HL-60/S4 (cell line): ENCODE measurements at regions not wholly inside any gene's neighbourhood (a gene's known extent, or its start where the extent isn't known, plus 50 kb on each side); places are given as distances from the start of the nearest gene placed in this dataset.
"Not testable (repeated sequence)": the region's sequence is repeated elsewhere in the genome, so short reads cannot be mapped to it uniquely, and the experiment has no call there.

Experiments
- in situ Hi-C: fragments of 300-500 bp; cut with MboI; formaldehyde crosslinking; loops from 2 replicates; pipeline ENCODE4 v1.14.3; 2022; ENCODE audit warnings: low sequenced_read_pairs

DNA sequence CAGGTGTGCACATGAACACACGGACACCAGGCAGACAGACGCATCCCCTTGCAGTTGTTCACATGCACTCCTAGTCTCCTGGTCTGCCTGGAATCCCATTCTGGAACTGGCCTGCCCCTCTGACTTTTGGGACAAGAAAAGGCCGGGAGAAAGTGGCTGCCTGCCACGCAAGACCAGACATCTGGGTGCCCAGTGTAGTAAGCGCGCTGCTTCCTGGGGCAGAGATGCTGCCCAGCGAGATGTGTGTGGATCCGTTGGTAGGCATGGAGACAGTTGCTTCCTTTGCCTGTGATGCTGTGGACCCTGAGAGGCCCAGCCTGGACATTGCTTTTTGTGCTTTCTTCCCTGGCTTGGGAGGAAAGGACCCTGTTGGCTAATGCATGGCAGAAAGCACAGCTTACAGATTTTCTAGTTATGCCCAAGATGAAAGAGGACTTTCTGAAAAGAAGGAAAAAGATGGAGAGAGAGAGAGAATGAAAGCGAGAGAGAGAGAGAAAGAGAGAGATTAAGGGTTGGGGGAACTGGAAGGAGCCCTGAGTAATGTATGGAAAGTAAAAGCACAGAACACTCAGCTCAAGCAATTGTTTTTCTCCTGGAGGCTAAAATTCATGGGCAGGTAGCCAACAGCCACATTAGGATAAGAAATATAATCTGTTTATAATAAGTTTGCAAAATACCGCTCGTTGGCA lies 235.3 kb downstream of the BCL2L11 start:
- in situ Hi-C loops = not testable (repeated sequence)

DNA sequence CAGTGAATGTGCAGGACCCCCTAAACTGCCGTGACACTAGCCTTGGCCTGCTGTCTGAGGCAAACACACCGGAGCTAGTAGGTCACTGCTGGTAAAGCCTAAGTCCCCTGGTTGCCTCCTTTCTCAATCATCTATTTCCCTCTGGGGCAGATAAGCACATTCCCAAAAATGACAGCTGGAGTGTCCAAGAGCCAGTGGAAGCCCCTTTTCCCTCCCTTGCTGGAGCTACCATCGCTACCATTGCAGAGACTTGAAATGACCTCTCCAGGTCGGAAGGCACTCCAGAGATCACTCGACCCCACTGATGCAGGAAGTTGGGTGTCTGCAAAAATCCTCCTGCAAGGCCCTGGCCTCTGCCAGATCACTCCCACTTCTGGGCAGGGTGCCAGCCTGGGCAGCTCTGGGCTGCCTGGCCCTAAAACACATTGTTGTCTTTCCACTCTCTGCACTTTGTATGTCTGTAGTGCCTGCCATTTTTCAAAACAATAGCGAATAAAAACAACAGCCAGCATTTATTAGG lies 235.9 kb downstream of the BCL2L11 start:
- in situ Hi-C loops = not testable (repeated sequence)

DNA sequence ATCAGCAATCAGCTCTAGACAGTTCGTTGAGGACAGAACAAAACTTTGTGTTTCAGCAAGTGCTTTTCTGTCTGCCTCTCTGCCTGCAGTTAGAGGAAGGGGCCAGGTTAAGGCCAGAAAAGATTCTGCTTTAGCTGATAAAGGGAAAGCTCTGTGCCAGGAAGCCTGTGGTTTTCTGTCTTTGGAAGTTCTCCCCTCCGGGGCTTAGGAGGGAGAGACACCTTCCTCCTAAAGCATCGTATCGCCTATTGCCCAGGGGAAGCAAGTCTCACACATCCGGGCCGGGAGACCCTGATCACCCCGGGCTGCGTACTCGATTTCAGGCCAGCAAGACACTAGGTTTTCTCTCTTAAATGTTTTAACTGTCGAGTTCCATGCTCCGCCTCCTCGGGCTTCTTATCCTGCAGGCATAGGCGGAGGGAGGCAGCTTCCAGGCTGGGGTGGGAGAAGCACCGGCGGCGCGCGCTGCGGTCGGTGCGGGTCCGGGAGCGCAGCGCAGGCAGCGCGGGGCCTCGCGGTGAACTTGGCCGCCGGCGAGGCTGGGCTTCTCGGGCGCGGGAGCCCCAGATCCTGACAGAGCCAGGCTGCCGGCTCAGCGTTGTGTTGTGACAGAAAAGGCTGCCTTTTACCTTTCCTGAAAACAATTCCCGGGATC lies 245.4 kb downstream of the BCL2L11 start:
- in situ Hi-C loops = not testable (repeated sequence)

DNA sequence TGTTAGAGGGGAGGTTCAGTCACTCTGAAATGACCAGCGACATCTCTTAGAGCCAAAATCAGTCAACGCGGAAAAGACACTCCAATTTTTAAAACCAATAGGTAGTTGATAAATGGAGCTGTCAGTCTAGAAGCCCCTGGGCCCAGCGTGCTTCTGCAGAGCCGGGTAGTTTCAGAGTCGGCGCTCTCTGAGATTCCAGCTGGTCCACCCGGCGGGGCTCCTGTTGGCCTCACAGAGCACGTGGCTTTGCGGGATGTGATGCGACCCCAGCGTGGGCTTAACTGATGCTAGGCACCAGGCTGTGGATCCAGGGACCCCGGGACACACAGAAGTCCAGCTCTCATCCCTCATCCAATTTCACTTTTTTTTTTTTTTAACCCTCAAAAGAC lies 245.9 kb downstream of the BCL2L11 start:
- in situ Hi-C loops = not testable (repeated sequence)

DNA sequence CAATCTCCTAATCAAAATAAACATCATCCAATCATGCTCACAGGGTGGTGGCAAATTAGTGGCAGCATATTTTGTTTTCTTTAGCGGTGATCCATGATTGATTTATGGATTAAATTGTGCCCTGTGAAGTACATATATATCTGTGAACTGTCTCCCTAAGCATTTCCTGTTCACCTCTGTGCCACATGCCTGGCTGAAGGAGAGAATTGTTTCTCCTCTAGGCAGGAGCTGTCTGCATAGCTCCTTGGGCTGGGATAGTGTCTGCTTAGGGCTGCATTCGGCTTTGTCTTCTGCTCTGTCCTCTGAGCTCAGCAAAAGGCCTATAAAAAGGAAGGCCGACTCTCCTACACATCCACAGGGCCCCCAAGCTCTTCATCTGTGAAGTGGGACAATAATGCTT lies 246.4 kb downstream of the BCL2L11 start:
- in situ Hi-C loops = not testable (repeated sequence)

DNA sequence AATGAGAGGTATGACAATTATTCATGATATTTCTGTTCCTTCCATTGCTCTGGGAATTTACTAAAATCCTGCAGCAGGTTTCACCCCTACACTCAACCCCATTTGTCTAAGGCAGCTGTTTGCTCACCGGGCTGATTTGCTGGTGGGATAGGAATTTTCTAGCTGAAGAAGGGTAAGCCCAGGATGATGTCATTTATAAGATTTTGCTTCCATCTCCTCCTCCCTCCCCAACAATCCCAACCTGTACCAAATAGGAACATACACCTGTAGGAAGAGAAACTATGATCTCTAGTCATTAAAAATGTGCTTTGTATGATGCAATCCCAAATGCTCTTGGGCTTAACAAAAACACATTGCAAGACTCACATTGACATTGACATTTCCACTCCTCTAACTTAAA lies 247.2 kb downstream of the BCL2L11 start:
- in situ Hi-C loops = not testable (repeated sequence)

DNA sequence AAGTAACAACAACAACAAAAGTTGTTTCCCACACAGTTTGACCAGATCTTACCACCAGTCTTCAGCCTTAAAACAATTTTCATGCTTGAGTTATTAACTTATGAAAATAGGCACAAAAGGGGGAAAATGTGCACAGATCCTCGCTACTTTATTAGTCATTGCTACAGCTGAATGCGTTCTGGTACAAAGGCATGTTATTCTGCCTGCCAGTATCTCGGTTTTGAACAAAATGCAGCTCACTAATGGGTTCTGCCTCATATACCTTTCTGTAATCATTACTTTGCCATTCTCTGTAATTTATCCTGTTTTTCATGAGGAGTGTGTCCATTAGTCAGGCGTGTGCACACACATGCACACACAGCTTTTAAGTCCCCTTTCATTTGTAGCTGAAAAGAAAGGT lies 247.6 kb downstream of the BCL2L11 start:
- in situ Hi-C loops = not testable (repeated sequence)

DNA sequence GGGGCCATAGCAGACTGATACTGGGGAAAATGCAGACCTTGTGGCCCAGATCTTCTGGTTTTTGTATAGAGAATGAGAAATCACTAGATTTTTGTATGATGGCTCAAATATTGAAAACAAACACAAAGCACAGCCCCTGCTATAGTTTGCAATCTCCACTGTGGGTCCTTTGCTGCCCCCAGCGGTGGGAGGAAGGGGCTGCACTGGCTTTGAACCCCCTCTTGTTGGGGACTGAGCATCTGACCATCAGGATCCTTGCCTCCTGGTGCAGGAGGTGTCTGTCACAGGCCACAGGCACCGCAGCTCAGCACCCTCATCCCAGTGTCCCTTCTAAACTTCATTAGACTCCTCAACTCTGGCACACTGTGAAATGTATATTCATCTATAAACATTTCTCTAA lies 252.3 kb downstream of the BCL2L11 start:
- in situ Hi-C loops = not testable (repeated sequence)

DNA sequence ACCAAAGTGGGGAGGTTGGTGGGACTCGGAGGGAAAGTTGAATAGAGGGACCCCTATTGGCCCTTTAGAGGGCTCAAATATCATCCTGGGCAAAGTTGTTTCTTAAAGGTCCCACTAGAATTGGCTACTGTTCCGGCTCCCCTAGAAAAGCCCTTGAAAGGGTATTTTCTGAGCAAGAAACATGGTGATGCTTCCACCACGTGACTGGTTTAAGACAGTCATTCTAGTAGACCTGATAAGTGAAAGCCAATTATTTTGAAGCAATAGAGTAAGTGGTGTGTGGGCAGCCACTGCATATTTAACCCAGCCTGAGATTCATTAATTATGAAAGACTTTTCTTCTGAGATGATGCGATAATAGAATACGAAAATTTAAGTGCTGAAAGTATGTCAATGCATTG lies 253.3 kb downstream of the BCL2L11 start:
- in situ Hi-C loops = not testable (repeated sequence)

DNA sequence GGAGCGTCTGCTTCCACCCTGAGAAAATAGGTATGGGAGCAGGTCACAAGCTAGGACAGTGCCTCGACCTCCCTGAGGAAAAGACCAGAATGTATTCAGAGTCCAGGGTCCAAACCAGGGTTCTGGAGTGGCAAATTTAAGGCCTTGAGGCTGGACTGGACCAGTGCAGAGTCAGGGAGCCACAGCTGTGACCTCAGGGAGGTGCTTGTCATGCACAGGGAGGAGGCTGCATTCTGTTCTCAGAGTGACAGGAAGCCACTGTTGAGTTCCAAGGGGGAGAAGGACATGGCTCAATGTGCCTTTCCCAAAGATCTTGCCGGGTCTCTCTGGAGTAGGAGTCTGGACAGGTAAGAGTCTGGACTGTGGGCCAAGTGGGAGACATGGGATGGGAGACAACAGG lies 254.0 kb downstream of the BCL2L11 start:
- in situ Hi-C loops = not testable (repeated sequence)

DNA sequence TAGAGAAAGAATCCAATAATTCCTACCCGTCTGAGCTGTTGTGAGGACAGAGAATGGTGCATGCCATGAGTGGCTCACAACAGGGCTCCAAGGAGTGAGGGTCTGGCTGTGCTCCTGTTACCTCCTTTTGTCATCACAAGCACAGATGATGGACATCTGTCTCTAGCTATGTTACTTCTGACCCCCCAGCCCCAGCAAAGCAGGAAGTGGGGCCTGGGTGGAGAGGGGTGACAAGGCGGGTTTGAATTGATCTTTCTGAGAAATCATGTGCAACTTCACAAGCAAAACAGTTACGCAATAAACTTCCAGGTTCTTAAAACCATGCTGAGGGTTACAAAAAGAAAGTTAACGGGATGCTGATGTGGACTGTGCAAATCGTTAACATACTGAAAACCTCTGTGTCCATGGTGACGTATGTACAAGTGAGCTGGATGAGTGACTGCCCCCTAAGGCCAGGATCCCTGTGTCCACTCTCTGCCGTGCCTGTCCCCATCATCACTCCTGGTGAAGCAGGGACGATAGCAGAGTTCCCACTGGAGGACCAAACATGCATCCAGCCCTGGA lies 254.7 kb downstream of the BCL2L11 start:
- in situ Hi-C loops = not testable (repeated sequence)

DNA sequence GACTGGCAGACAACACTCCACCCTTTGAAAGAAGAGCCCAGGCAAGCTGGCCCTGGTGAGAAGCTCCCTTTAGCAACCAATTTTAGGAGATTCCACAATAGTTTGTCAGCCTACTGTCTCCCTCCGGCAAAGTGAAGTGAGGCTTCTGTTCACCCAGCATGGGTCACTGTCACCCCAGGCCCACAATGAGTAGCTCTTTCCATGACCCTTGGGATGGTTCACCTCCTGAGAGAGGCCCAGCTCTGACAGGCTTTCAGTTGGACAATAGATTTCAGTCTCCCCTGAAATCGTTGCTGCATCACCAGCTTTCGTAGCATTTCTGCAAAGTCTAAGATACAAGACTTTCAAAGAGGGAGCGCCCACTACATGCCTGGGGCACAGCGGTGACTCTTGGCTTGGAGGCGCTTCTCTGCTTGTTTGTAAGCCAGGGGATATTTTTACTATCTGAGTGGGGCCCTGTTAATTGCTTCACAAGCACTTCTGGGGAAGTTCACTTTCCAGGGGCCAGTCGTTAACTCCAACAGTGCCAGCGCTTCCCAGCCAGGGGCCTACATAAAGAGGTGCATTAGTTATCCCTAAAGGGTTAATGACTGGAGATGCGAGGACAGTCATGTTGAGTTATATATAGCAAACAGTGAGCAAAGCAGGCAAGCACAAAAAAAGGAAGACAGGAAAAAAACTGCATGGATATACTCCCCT lies 255.7 kb downstream of the BCL2L11 start:
- in situ Hi-C loops = not testable (repeated sequence)

DNA sequence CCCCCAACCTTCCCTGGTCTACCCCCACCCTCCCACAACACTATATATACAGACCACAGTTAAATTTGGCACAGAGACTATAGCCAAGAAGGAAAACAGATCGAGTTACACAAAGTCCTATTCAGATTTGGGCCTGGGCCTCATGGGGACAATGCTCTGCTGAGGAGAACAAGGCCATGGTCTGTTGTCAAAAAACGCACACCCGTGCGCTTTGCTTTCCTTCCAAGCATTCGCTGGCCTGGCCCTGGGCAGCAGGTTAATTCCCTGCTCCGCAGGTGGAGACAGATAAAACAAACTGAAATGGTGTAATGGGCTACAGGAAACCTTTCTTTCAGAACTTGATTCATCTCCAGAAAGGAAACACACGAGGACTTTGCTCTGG lies 256.2 kb downstream of the BCL2L11 start:
- in situ Hi-C loops = not testable (repeated sequence)

DNA sequence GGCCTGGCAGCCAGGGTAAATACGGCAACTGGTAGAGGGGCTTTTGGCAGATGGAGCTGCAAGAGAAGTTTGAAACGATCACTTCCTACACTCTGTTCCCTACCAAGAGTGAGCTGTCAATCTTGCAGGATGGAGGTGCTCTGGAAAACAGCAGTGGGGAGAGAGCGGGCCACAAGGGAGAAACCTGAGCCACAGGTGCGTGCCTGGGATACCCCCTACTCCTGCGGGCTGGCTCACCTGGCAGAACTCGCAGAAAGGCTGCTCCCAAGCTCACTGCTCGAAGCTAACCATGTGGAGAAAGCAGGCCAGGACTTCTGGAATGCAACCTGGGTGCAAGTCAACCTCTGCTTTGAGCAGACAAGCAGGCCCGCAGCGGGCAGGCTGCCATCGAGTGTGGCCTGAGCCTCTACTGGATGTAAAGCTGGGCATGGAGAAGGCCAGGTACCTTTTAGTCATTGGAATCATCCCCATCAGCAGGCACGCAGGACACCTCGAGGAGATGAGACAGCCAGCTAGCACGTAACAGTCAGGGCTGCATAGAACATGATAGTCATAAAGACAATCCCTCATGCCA lies 256.8 kb downstream of the BCL2L11 start:
- in situ Hi-C loops = not testable (repeated sequence)

DNA sequence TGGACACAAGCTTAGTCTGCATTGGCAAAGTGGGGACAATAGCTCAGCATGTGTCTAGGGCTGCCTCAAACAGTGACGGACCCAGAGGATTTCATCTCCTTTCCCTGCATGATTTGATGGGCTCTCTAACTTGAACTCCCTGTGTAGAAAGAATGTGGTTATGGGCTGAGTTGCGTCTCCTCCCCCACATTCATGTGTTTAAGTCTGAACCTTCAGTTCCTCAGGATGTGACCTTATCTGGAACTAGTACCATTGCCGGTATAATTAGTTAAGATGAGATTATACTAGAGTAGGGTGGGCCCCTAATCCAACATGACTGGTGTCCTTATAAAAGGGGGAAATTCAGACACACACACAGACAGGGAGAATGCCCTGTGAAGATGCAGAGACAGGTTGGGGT lies 257.6 kb downstream of the BCL2L11 start:
- in situ Hi-C loops = not testable (repeated sequence)

DNA sequence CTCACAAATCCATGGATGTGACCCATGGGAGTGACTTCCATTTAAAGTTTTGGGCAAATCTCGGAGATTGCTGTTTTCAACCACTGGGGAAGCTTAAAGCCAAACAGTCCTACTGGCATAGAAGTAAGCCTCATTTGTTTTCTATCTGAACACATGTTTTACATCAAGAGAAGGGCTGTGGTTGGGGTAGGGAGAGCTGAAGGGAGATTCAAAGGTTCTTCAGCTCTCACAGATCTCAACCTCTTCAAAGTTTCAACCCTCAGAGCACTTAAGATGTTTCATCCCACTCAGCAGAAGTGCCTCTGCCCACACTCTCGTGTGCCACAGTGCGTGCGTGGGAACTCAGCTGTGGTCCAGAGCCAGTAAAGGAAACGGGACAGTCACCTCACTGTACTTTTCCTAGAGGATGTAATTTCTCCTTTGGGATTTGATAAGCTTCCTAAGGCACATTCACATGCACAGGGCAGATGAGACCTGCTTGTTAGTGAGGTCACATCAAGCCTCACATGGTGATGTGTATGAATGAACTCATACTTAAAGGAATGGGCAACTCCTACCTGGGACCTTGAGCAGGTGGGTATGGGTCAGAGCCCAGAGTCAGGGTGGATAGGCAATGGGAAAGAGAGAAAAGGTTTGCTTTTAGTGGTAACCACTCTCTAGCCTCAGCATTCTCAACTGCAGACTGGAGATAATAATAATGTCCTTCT lies 260.2 kb downstream of the BCL2L11 start:
- in situ Hi-C loops = not testable (repeated sequence)

DNA sequence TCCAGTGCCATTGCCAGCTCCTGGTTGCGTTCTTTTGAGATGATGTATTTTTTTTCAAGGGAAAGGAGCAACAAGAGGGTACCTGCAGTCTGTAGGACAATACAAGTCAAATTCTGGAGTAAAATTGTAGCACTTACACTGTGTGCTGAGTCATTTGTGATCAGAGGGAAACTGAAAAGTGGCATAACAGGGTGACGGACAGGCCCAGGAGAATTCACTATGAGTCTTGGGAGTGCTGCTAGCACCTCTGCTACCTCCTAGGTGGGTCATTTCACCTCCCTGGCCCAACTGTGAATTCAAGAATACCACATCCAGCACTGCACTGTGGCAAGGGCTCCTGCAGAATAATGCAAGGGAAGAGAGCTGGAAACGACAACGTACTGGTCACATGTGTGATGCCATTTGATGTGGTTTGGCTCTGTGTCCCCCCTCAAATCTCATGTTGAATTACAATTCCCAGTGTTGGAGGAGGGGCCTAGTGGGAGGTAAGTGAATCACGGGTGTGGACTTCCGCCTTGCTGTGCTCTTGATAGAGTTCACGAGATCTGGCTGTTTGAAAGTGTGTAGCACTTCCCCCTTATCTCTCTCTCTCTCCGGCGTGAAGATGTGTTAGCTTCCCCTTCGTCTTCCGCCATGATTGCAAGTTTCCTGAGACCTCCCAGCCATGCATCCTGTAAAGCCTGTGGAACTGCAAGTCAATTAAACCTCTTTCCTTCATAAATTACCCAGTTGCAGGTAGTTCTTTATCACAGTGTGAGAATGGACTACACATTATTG lies 261.0 kb downstream of the BCL2L11 start:
- in situ Hi-C loops = not testable (repeated sequence)

DNA sequence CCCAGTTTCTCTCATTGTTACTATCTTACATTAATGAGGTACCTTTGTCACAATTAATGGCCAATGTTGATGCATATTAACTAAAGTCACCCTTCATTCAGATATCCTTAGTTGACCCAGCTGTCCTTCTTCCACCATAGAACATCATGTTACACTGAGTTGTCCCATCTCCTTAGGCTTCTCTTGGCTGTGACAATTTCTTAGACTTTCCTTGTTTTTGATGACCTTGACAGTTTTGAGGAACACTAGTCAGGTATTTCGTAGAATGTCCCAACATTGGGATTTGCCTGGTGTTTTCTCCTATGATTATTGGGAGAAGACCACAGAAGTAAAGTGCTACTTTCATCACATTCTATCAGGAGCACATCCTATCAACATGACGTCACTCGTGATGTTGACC lies 261.8 kb downstream of the BCL2L11 start:
- in situ Hi-C loops = not testable (repeated sequence)

DNA sequence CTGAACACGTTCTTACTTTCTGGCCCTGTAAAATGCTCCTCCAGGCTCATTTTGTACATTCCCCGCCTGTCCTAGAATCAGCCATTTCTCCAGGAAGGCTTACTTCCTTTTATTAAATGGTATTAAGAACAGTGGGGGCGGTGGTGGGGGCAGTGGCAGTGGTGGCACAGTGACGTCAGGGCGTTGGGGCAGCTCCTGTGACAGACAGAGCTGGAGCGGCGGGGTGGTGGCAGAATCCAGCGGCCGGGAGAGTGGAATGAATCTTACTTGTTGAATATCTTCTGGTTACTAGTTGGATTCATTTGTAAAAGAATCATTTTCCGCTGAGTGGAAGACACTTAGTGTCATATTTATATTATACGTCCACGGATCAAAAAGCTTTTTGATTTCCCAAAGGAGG lies 262.6 kb downstream of the BCL2L11 start:
- in situ Hi-C loops = not testable (repeated sequence)
